Frontal cortex (tissue), 3 donors: ENCODE measurements at regions not wholly inside any gene's neighbourhood (a gene's known extent, or its start where the extent isn't known, plus 50 kb on each side); places are given as distances from the start of the nearest gene placed in this dataset.
"Not testable (repeated sequence)": the region's sequence is repeated elsewhere in the genome, so short reads cannot be mapped to it uniquely, and the experiment has no call there.

Source experiments
- DNase-seq, 2 donors: peaks; one replicate each; pipeline ENCODE4 v3.0.0; 2012; ENCODE audit warnings: low spot score in 2 of 2
- FAIRE-seq: peaks from 2 replicates; lab custom pipeline; 2012; peaks lifted over from hg19 to GRCh38; lab: Jason Lieb, UNC
- donor health status: control.
- donor health status: control.
- donor health status: control.

DNA sequence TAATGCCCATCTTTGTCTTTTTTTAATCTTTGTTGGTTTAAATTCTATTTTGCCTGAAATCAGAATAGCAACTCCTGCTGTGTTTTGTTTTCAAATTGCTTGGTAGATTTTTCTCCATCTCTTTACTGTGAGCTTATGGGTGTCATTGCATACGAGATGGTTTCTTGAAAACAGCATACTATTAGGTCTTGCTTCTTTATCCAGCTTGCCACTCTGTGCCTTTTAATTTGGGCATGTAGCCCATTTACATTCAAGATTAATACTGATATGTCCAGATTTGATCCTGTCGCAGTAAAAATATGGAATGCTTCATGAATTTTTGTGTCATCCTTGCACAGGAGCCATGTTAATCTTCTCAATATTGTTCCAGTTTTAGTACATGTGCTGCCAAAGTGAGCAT is 316.6 kb downstream of the CGGBP1 start:
- no peak for DNase-seq
- FAIRE-seq = no peak

DNA sequence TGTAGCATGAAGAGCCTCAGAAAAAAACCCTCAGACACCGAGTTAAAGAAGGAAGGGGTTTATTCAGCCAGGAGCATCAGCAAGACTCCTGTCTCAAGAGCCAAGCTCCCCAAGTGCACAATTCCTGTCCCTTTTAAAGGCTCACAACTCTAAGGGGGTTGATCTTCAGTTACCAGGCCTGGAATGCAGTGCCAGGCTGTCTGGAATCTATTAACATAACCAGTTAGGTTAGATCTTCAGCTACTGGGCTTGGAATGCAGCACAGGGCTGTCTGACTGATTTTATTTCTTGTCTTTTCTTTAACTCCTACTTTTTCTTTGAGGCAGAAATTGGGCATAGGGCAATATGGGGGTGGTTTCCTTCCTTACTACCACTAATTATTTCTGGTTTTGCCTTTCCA is 317.9 kb downstream of the CGGBP1 start:
- not testable (repeated sequence) for FAIRE-seq, DNase-seq

DNA sequence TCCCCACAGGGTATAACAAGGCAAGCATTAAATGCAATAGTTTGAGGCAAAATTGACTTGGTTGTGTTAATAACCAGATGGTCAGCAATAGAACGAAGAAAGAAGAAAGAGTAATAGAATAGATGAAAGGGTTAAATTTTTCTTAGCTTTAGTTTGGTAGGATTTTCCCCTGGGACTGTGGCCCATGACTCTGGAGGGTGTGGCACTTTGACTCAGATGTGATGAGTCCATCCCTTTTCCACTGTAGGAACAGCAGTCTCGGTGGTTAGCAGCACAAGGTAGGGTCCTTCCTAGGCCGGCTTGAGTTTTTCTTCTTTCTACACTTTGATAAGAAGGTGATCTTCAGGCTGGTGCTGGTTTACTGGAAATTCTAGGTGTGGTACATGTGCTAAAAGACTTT is 321.0 kb downstream of the CGGBP1 start:
- not testable (repeated sequence) for FAIRE-seq, DNase-seq

DNA sequence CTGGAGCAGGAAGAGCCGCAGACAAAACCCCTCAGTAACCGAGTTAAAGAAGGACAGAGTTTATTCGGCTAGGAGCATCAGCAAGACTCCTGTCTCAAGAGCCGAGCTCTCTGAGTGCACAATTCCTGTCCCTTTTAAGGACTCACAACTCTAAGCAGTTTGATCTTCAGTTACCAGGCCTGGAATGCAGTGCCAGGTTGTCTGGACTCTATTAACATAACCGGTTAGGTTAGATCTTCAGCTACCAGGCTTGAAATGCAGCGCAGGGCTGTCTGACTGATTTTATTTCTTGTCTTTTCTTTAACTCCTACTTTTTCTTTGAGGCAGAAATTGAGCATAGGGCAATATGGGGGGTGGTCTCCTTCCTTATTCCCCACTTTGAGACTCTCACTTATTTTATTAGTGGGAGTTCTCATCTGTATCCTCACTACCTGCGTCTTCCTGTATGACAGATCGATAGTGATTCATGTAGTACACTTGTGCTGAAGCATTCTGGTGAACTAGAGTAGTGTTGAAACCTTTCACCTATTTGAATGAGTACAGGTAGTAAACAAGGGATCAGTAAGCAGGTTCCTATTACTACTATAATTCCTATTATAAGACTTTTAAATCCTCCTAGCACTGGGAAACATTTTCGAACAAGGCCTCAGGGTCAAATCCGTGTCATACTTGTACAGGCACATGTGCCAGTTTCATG is 325.0 kb downstream of the CGGBP1 start:
- FAIRE-seq (no peak), DNase-seq (no peak)

DNA sequence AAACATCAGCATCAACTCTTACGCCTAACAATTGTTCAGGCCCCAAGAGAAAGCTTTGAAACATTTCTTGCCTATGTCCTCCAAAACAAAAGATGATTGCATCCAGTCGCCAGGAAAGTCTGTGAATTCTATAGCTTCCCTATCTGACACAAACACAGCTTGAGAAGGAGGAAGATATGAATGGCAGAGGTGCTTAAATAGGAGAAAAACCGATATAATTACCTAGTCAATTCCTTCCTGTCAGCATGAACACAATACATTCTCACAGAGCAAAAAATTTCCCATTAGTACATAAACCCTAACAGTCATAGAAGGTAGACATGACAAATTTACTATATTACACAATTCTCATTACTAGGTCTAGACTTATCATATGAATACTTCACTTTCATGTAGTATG is 326.5 kb downstream of the CGGBP1 start:
- DNase-seq = no peak
- no peak for FAIRE-seq

DNA sequence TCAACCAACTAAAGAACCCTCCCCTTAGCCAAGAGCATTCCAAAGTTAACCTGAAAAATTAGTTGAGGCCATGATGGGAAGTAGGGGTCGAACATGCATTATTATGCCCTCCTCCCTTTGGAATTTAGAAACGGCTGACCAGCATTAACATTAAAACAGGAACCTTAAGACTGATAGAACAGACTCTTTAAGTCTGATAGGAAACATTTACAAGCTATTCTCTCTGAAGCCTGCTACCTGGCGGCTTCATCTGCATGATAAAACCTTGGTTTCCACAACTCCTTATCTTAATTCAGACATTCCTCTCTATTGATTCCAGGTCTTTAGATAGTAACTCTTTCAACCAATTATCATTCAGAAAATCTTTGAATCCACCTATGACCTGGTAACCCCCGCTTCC is 331.0 kb downstream of the CGGBP1 start:
- DNase-seq (no peak), FAIRE-seq (no peak)

DNA sequence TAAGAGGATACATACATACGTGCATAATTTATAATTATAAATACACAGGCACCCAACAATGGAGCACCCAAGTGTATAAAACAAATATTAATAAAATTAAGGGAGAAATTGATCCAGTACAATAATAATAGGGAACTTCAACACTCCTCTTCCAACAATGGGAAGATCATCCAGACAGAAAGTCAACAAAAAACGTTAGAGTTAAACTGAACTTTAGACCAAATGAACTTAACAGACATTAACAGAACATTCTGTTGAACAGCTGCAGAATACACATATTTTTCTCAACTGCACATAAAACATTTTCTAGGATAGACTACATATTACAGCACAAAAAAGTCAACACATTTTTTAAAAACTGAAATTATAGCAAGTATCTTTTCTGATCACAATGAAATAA is 339.7 kb downstream of the CGGBP1 start:
- FAIRE-seq = no peak

DNA sequence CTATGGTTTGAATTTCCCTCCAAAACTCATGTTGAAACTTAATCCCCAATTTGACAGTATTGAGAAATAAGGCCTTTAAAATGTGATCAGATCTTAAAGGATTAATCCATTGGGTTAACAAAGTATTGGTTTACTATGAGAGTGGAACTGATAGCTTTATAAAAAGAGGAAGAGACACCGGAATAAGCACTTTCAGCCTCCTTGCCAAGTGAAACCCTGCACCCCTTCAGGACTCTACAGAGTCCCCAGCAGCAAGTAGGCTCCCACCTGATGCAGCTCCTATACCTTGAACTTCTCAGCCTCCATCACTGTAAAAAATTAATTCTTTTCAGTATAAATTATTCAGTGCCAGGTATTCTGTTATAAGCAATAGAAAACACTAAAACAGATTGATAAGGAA is 348.3 kb downstream of the CGGBP1 start:
- FAIRE-seq (no peak), DNase-seq (no peak)

More for the DNA sequence above, 339.7 kb downstream of the CGGBP1 start:
- DNase-seq = no peak

DNA sequence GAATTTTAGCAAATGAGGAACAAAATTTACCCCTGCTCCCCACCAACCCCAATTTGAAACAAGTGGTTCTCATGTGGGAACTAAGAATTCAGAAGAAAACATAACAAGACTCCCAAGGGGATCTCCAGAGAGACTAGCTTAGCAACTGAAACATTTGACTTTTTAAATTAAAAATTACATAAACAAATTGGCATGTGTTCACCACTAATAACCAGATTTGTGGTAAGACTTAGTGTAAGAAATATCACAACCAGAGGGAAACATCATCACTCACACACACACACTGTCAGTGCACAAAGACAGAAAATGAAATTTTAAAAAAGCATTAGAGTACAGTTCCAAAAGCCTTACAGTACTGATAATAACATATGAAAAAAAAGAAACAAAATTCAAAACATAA is 348.8 kb downstream of the CGGBP1 start:
- FAIRE-seq = no peak
- DNase-seq = no peak

DNA sequence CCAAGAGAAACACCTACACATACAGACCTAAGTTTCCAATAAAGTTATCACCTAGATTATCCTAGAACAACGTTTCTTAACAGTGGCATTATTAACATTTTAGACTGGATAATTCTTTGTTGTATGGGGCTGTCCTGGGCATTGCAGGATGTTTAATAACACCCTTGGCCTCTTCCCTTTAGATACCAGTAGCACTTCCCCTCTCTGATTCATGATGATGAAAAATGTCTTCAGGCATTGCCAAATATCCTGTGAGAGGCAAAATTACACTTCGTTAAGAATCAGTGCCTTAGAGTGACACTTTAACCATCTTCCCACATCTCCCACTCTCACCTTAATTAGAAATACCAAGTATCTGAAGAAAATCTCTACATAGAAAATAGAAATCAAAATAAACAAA is 352.6 kb downstream of the CGGBP1 start:
- no peak for FAIRE-seq
- DNase-seq = no peak

DNA sequence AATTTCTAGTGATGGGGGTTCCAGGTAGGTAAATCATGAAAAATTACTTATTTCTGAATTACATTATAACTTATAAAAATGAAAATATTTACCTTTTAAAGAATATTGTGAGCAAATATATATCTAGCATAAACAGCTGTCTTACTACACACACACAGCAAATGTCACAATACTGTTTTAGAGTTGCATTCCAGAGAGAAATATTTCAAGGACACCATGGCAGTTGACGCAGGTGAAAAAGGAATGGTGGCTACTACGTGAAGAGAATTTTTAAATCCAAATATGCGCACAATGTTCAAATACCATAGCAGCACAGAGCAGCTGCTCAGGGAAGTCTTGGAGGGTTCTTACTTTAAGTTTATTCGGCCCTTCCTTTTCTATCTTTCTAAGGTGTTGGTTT is 356.2 kb downstream of the CGGBP1 start:
- DNase-seq (no peak), FAIRE-seq (no peak)

DNA sequence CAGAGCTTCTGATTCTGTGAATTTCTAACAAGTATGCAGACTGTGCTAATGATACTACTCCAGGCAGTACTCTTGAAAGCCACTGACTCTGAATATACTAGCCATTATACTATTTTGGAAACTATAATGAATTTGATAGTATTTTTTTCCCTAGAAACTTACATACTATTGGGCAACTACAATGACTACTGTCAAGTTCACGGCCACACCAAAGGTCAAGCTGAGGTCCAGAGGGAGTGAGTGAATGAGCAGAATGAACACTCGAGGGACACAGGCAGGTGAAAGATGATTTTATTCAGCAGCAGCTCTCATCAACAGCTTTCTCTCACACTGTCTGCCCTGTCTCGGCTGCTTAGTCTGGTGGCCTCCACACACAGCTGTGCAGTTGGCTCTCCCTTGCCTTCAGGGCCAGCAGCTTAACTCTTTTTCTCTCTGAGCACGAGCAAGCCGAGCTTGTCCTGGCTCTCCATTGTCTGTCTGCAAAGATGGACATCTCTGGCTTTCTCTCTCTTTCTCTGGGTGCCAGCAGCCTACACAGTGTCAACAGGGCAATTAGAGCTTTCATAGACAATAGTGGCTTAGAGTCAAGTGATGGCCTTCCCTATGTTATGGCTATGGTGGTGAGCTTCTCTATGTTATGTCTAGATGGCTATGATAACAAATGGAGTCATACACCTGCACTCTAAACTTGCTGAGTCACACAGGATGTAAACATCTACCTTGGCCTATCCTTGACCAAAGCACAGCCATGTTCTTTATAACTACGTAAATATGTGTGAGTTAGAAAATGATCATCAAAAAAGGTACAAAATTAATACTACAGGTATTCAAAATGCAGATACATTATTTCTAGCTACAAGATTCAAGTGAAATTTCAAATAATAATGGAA is 362.4 kb downstream of the CGGBP1 start:
- DNase-seq = no peak
- no peak for FAIRE-seq

DNA sequence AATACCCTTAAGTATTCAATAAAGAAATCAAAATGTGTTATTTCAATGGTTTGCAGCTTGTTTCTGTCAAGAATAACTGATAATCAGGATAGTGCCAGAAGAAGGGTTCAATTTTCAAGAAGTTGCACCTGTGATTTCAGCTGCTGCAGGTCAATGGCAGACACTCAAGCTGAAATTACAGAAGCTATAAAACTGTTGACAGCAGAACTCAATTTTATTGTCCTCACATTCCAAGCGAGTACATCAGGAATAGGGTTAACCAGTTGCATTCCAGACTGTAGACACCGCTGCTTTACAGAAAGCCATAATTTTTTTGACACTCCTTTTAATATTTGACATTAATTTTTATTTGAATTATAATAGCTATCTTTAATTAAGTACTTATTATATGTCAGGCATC is 364.1 kb downstream of the CGGBP1 start:
- DNase-seq (no peak), FAIRE-seq (no peak)

DNA sequence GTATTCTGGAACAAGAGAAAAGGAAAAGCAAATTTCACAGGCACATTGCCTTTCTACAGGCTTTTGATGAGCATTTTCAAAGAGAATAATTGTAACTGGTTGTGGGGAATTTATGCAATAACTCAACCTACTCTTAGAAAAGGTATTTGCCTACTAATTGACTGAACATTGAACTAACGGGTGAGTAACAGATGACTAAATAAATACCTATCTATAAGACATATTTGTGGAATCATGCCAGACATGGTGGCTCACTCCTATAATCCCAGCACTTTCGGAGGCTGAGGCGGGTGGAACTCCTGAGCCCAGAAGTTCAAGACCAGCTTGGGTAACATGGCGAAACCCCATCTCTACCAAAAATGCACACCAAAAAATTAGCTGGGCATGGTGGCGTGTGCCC is 367.7 kb downstream of the CGGBP1 start:
- FAIRE-seq (no peak), DNase-seq (no peak)

DNA sequence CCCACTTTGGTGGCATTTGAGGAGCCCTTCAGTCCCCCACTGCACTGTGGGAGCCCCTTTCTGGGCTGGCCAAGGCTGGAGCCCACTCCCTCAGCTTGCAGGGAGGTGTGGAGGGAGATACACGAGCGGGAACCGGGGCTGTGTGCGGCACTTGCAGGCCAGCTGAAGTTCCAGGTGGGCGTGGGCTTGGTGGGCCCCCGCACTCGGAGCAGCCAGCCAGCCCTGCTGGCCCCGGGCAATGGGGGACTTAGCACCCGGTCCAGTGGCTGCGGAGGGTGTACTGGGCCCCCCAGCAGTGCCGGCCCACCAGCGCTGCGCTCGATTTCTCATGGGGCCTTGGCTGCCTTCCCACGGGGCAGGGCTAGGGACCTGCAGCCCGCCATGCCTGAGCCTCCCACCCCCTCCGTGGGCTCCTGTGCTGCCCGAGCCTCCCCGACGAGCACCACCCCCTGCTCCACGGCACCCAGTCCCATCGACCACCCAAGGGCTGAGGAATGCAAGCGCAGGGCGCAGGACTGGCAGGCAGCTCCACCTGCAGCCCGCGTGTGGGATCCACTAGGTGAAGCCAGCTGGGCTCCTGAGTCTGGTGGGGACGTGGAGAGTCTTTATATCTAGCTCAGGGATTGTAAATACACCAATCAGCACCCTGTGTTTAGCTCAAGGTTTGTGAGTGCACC is 379.7 kb downstream of the CGGBP1 start:
- FAIRE-seq = not testable (repeated sequence)

DNA sequence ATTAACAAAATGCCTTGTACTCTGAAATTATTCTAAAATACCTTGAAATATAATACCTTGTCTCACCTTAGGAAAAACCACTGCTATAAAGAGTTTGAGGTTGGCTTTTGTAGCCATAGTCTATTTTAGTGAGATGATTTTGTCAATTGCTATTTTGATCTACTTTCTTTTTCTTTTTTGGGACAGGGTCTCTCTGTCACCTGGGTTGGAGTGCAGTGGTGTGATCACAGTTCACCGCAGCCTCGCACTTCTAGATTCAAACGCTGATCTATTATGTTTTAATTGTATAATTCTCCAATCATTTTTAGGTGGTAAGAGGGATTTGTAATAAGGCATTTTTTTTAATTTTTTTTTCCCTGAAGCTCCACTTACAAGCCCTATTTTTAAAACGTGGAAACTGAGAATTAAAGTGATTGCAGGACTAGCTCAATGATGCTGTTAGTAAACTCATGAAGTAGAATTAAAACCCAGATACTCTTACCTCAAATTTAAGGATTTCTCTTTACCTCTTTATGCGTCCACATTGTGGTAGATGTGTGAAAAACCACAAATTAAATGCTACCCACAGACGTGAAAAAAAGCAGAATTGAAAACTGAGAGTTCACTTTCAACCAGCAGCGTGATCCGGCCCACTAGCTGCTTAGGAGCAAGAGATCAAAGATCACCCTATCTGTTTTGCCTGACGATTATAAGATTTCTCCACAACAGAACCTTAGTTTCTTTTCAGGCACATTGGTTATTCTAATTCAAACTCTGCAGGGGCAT is 384.2 kb downstream of the CGGBP1 start:
- DNase-seq (no peak), FAIRE-seq (no peak)

More for the DNA sequence above, 379.7 kb downstream of the CGGBP1 start:
- DNase-seq = not testable (repeated sequence)

DNA sequence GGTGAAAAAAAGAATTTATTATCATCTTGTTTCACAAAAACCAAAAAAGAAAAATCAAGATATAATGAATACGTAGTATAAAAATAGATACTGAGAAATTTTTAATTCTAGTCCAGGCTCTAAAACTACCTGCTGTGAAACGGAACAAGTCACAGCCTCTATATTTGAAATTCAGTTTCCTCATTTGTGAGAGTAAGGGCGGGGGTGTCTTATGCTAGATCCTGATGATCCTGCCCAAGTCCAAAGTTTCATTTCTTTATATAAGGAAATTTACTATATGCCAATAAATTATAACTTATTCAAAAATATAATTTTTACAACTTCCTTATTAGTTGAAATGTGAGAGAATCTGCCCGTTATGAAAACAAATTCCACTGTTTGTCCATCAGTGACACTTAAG is 385.7 kb downstream of the CGGBP1 start:
- FAIRE-seq (no peak), DNase-seq (no peak)

DNA sequence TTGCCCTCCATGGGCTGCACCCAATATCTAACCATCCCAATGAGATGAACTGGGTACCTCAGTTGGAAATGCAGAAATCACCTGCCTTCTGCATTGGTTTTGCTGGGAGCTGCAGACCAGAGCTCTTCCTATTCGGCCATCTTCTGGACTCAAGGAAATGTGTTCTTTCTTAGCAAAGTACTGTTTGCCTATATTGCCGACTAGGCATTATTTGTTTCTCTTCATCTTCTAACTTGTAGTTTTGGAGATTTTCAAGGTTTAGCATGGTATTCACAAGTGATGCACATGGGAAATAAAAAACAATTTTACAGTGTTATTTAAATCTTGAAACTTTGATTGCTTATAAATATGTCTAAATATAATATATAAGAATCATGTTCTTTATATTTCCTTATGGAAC is 377.8 kb upstream of the POU1F1 start:
- no peak for FAIRE-seq
- DNase-seq = no peak

DNA sequence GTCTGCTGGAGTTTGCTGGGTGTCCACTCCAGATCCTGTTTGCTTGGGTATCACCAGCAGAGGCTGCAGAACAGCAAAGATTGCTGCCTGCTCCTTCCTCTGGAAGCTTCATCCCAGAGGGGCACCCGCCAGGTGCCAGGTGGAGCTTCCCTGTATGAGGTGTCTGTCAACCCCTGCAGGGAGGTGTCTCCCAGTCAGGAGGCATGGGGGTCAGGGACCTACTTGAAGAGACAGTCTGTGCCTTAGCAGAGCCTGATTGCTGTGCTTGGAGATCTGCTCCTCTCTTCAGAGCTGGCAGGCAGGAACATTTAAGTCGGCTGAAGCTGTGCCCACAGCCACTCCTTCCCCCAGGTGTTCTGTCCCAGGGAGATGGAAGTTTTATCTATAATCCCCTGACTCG is 376.8 kb upstream of the POU1F1 start:
- FAIRE-seq, DNase-seq: not testable (repeated sequence)

DNA sequence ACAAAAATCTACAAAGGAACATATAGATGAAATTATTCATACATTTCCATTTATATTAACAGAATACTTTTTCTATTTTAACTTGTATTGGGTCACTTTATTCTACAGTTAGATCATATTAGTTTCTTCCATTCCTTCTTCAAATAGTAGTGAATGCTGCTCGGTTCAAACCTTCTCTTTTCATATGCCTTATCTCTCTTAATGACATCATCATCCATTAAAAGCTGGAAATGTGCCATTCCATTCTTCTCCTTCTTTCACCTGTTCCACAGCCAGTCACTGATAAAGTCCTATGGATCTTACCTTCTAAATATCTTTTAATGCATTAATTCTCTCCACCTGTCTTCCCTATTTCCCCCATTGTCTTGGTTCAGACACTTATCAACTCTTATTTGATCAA is 358.0 kb upstream of the POU1F1 start:
- FAIRE-seq = no peak
- DNase-seq = no peak
